HG02885 (cell line): ENCODE measurements at regions not wholly inside any gene's neighbourhood (a gene's known extent, or its start where the extent isn't known, plus 50 kb on each side); places are given as distances from the start of the nearest gene placed in this dataset.

Experiments used
- ATAC-seq: cut with Tn5 transposase; IDR thresholded peaks from one replicate; pipeline ENCODE4 v1.9.1; 2021; ENCODE audit warnings: mild to moderate bottlenecking; ENCODE audit not compliant: unreplicated experiment, poor library complexity

DNA sequence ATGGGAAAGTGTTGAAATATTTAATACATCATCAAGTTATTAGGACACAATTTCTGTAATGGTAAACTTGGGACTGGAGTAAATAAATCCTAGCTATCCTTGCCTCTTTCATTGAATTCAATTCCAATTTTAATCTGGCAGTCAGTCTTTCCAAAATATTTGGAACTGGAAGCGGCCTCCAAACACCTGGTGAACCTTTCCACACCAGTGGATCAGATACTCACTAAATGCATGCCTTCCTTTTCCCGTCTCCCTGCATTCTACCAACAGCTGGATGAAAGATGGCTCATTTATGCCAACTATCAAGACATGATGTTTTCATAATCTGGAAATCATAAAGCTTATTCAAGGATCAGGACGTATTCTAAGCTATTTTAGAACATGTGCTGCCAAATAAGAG lies 488.2 kb upstream of the SPHKAP start:
- ATAC-seq: no peak

DNA sequence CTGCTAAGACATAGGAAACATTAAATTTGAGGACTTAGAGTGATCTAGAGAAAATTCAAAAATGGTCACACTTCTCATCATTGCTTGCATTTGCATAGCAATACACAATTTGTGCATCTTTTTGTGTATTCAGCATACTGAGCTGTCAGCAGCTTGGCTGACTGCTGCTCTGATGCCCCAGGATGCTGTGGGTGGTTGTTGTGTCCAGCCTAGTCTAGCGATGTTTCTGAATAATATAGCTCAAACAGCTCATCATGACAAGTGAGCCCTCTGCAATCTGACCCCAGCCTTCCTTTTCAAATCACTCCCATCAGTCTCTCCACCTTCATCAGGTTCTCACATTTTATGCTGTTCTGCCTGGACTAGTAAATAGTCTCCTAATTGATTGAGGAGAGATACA lies 483.7 kb upstream of the SPHKAP start:
- ATAC-seq: no peak

DNA sequence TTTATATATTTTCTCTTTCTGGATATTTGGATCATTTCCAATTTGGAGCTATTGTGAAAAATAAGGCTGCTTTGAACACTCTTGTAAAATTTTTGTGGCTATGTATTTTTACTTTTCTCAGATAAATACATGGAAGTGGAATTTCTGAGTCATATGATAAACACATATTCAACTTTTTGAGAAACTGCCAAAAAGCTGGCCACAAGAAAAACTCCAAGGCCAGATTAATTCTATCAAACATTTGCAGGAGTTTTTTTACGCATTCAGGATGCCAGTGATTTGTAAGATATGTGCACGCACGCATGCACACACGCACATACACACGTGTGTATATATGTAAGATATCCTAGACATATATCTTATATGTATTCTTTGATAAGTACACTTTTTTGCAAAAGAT lies 477.5 kb upstream of the SPHKAP start:
- no peak for ATAC-seq

DNA sequence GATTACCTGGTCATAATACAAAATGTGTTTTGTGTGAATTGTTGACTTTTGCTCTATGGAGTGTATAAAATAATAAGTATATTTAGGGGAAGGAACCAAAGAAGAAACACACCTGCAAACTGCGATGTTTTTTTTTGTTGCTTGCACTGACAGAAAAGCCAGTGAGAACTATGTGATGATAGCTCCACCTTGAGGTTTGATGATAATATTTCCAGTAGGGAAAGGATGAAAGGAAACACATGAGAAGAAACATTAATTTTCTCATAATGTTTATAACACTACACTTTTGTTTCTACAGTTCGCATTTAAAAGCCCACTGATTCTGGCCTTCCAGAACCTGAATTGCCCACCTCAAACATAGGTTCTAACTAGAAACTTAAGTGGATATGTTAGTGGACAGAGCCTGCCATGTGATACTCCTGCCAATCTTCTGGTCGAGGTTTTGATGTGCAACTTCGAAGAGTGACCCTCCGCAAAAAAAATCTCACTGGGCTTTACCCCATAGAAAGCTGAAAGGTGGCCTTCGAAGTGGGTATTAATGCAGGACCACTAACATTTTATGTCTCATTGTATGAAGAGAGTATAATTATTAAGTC lies 476.4 kb upstream of the SPHKAP start:
- ATAC-seq: no peak

DNA sequence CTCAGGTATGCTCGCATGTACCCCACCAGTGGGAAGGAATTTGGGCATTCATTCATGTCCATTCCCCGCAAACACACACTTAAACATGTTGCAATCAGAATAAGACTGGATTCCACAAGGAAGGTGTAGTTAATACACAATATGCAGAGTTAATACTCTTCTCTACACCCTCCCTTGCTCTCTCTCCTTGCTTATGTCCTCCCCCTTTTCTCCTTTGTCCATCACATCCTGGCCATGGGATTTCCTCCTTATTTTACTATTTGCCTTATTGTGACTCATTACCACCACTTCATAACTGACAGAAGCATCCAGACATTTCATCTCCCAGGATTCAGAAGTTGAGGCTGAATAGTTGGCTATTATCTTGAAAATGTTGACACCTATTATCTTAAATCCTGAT lies 473.8 kb upstream of the SPHKAP start:
- no peak for ATAC-seq

DNA sequence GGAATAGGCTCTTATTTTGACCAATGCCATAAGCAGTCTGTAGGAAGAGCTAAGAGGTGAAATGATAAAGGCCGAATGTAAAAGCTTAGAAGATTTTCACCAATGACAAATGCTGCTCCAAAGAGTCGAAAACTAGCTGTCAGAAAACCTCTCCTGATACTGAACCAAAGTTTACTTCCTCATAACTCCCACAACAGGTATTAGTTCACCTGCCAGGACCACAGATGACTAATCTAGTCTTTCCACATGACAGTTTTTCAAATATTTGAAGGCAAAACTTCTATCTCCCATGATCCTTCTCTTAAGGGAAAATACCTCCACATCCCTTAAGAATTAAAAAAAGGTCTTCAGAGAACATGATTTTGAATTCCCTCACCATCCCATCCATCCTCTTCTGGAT lies 473.2 kb upstream of the SPHKAP start:
- ATAC-seq: no peak

DNA sequence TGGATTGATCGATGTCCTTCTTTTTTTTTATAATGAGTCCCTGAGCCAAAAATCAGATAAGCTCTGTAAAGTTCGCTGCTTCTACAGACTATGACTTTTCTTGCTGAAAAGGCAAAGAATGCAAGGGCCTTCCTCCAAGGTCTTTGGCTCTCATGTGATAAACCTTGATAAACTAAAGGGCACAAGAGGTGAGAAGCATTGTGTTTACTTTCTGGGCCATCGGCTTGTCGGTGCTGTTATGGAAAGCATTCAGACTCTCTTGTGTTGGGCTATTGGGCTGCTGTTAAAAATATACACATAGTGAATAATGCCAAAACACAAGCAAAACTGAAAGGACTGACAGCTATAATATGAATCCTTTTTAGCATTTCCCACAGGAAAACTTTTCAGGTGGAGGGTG lies 472.4 kb upstream of the SPHKAP start:
- no peak for ATAC-seq

DNA sequence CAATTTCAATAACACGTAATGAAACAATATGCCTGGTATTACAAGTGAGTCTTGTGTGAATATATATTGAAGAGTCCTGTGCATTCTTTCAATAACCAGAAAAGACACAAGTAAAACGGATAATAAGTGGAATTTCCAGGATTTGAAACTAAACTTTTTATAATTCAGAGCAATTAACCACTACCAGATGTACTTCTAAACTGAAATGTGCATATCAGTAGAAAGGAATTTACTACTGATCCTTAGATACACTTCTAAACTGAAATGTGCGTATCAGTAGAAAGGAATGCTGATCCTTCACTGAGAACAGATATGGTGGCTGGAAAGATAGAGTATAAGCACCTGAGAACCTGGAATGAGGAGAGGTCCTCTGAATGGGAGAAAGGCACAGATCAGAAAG lies 470.9 kb upstream of the SPHKAP start:
- ATAC-seq: no peak

DNA sequence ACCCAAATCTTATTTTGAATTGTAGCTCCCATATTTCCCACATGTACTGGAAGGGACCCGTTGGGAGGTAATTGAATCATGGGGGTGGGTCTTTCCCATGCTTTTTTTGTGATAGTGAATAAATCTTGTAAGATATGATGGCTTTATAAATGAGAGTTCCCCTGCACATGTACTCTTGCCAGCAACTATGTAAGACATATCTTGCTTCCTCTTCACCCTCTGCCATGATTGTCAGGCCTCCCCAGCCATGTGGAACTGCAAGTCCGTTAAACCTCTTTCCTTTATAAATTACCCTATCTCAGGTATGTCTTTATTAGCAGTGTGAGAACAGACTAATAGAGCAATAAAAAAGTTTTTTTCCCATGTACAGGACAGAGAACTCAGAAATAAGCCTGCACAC lies 468.4 kb upstream of the SPHKAP start:
- no peak for ATAC-seq

DNA sequence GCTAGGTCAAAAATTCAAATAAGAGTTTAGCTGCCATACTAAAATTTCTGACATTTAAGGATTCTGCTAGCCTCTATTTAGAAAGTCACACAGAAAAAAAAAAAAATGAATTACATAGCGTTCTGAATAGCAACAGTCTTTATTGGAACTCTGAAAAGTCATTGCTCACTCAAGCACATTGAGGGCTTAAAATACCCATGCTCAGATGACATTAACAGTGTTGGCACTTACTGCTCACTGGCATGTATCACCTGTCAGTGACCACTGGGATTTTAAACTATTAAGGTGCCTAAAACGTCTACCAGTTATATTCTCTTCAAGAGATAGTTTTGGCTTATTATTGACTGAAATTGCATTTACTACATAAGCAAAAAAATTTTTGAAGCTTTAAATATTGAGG lies 468.0 kb upstream of the SPHKAP start:
- no peak for ATAC-seq

DNA sequence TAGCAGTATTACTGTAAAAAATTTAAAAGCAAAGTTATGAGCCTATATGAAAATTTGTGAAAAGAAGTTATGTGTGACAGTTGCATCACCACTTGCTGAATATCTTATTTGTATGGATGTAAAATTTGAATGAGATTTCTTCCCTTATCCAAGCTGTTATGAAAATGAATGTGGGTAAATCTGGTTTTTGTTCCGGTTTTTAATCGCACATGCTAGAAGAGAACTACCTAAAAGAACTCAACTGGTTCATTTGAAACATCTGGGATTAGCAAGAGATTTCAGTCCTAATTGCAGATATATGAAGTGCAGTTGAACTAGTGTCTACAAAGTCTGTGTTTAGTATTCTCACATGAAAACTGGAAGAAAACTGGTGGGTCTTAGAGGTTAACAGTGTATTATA lies 467.1 kb upstream of the SPHKAP start:
- ATAC-seq: no peak

DNA sequence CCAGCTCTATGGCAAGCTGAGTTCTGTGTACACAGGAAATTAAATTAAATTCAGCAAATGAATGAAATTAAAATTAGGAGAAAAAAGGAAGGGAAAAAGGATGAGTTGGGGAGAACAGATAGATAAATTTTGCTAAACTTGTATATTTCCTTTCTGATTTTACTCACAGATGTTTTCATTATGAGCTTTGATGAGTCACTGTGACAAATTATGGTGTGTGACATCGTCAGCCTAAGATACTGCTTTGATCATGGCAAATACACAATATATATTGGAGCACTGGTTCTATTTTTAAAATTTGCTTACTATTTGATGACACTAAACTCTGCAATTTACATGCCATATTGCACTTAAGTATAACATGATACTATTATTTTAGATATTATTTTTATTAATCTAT lies 464.6 kb upstream of the SPHKAP start:
- no peak for ATAC-seq

DNA sequence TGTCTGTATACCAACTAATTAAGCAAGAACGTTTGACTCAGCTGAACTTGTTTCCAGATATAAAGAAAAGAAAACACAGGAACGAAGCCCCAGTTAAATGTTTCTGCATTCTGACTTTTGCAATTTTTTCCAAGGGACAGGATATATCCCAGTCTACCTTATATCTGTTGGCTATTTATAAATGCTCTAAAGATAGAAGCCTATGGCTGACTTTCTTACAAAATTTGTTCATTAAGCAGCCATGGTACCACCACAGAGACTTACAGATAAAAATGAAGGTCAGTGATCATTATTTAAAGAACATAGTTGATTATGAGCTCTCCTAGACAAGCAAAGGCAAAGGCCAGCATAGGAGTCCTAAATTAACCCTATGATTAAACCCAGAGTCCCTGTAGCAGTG lies 462.7 kb upstream of the SPHKAP start:
- no peak for ATAC-seq

DNA sequence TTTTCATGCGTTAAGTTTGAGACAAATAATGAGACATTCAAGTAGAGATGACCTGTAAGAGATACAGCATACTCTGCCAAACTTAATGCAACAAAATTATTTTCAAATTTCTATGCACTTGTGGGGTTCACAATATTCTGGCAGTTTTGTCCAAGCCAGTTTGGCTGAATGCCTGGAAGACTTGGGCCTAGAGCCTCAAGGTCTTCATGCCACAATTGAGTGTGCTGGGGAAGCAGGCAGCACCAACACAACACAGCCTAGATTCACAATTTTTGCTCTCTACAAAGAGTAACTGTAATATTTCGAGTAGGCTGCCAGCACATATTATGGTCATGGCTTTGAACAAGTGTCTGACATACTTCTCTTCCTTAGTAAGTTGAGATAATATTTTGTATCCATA lies 461.4 kb upstream of the SPHKAP start:
- ATAC-seq: no peak

DNA sequence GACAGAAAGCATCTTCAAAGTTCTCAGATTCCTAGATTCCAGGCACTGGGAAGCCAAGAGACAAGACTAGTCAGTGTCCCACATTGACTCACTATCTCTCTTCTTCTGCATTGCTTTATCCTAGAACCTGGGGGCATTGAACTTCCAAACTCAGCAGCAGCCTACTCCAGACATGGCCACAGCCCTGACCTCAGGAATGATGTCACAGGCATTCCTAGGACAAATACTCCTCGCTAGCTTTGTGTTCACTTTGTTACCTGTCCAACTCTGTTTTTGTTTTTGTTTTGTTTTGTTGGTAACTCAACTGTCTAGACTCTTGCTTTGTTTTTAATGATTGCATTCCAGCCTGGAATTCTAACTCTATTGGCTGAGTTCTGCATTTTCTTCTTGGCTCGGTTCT lies 449.3 kb upstream of the SPHKAP start:
- no peak for ATAC-seq

DNA sequence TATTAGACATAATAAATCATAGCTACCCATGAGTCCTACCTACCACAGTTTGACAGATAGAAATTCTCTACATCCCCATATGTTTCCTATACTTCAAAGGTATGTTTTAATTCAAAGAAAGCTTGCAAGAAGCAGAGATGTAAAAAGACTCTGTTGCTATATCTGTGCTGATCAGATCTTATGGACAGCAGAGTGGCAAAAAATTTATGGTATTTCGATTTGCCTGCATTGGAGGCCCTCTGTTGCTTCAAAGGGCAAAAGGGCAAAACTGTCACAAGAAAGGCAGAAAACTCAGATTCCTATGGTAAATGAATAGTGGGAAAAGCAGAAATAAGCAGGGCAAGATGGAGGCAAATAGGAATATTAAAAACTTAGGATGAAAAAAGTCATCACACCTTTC lies 447.8 kb upstream of the SPHKAP start:
- no peak for ATAC-seq

DNA sequence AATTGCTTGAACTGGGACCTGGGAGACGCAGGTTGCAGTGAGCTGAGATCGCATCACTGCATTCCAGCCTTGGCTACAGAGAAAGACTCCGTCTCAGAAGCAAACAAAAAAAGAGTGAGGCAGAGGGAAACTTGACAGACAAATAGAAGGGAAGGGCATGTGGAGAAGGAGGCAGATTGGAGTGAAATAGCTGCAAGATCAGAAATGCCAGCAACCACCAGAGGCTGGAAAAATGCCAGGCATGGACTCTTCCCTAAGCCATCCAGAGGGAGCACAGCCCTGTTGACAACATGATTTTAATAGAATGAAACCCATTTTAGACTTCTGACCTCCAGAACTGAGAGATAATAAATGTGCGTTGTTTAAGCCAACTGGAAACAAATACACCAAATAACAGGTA lies 447.2 kb upstream of the SPHKAP start:
- no peak for ATAC-seq

DNA sequence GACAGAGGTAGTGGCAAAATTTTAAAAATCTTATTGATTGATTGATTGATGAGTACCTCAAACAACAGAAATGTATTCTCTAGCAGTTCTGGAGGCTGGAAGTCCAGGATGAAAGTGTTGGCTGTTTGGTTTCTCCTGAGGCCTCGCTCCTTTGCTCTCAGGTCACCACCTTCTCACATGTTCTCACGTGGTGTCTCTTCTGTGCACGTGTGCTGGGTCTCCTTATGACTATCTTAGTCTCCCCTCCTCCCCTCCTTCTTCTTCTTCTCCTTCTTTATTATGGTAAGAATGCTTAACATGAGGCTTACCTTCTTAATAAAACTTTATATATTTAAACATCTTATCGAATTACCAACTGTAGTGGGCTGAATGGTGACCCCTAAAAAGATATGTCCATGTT lies 446.0 kb upstream of the SPHKAP start:
- ATAC-seq: no peak

DNA sequence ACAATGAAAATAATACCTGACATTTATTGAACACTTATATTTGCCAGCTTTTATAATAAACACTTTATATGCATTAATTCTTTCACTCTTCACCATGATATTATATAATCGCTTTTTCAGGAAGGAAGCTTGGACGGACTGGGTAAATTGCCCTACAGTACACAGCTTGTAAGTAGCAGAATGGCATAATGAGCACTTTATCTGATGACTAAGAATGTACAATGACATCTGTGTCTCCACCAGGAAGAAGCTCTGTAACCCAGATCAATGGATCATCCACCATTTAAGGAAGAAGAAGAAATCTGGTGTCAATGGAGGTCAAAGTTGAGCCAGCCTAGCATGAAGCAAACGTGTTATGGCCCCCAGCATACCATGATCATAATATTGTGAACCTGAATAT lies 444.0 kb upstream of the SPHKAP start:
- no peak for ATAC-seq

DNA sequence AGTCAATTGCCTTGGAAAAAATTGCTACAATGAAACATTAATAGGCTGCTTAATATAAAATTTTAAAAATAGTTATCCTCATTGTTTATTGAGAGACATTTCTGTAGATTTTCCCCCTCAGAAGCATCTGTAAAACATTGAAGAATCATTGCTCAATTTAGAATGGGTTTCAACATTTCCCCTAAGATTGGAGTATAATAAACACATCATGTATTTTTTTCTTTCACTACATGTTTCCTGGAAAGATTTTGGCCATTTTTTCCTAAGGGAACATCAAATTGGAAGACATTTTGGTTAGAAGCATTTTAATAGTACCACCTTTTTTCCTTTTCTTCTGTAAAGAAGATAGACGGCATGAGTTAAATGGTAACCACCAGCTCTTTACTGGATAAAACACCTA lies 443.2 kb upstream of the SPHKAP start:
- no peak for ATAC-seq

DNA sequence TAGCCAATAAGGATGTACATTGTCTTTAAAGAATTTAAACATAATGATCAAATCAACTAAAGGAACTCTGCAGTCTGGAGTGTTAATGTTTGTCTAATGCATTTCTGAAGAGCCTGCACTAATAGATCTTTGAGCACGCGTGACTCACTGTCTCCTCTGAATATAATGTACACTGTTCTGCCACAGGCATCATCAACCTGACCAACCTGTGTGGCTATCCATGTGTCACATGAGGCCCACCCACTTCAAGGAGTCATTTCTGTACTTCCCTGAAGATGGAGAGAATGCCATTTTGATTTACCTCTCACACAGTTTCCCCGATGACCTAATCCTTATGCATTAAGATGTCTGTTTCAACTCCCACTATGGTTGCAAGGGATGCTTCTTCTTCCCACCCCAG lies 434.0 kb upstream of the SPHKAP start:
- no peak for ATAC-seq

DNA sequence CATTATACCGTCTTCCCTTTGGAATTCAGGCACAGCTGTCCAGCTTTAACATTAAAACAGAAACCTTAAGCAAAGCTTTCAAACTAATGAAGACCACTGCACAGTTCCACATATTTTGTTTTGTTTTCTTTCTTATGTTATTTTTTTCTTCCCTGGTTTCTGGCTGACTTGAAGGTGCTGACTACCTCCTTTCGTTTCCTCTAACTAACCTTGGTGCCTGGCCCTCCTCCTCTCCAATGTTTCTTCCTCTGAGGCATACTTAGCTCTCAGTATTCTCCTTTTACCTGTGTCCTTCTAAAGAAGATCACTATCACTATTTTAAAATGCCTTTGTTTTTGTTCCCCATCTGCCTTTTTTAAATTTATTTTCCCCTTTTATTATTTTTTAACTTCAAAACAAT lies 433.3 kb upstream of the SPHKAP start:
- ATAC-seq: no peak

DNA sequence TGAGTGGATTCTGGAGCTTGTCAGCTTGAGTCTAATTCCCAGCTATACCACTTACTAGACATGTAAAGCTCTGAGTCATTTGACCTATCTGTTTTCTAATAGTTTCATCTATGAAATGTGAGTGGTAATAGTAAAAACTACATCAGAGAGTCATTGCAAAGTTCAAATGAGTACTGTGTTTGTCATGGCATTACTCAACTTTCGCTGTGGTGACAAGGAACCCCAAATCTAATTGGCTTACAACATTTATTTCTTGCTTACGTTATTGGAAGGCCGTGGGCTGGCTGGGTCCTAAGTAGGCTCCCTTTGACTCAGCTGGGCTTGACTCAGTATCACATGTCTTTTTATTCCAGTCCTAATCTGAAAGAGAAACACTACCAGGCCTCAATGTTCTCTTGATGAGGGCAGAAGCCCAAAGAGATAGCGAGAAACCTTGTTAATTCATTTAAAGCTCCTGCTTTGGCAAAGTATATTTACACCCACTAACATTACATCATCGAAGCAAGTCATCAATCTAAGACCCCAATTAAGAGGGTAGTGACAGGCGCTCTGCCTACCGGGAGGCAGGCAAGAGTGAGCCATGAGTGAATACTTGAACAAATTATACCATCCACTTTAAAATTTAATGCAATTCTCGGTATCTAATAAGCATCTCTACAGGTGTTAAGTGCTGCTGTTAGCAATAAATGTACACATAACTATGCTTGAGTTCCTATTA lies 431.8 kb upstream of the SPHKAP start:
- no peak for ATAC-seq
